PFSK-1 (cell line): ENCODE measurements at regions not wholly inside any gene's neighbourhood (a gene's known extent, or its start where the extent isn't known, plus 50 kb on each side); places are given as distances from the start of the nearest gene placed in this dataset.

Source experiments
- FOXP2 ChIP-seq: optimal IDR thresholded peaks from 2 replicates; pipeline ENCODE3; 2011; ENCODE audit warnings: borderline replicate concordance, control low read depth, inconsistent platforms; ENCODE audit not compliant: insufficient read depth; ENCODE audit errors: extremely low read length, extremely low read depth
- POLR2AphosphoS5 ChIP-seq: IDR thresholded peaks from 2 replicates; pipeline ENCODE4 v1.6.1; 2012; ENCODE audit warnings: low read depth, mild to moderate bottlenecking, control low read depth, low read length, moderate library complexity
- REST ChIP-seq, 2 experiments: IDR thresholded peaks; 2 replicates each; pipeline versions ENCODE4 v1.6.1 to v1.8.0; 2011 to 2012; ENCODE audit warnings: low read depth in 2 of 2, low read length in 2 of 2, control low read depth in 1 of 2, inconsistent platforms in 1 of 2, mild to moderate bottlenecking in 1 of 2, moderate library complexity in 1 of 2; ENCODE audit not compliant: insufficient read depth in 1 of 2

GRCh38 chr7:51823437-51823836, 506.8 kb upstream of the COBL start:
- no peak for TF ChIP-seq FOXP2
- no peak for TF ChIP-seq POLR2AphosphoS5
- TF ChIP-seq REST (IDR thresholded peaks at IDR 0.05; ENCODE audit: insufficient read depth in 1 of 2, low read depth in 2 of 2, low read length in 2 of 2), result no peak
